HepG2 (cell line): ENCODE measurements at regions not wholly inside any gene's neighbourhood (a gene's known extent, or its start where the extent isn't known, plus 50 kb on each side); places are given as distances from the start of the nearest gene placed in this dataset.

ENCODE experiments used
- CCAR2 ChIP-seq: fragments of 200-400 bp; formaldehyde crosslinking; optimal IDR thresholded peaks from 2 replicates; pipeline ENCODE3; 2018; ENCODE audit warnings: low read depth, mild to moderate bottlenecking, low read length, moderate library complexity
- CSRNP2 ChIP-seq: sonication (generic); formaldehyde crosslinking; conservative IDR thresholded peaks from 2 replicates; pipeline ENCODE4 v1.8.0; 2022; ENCODE audit warnings: low read depth, missing genetic modification reagents
- HMGA1 ChIP-seq: sonication (generic); formaldehyde crosslinking; conservative IDR thresholded peaks from 2 replicates; pipeline ENCODE4 v1.4.0; 2020; ENCODE audit warnings: missing genetic modification reagents
- SMARCC2 ChIP-seq: fragments of 450-650 bp; IDR thresholded peaks from 2 replicates; pipeline ENCODE4 v1.6.1; 2017; ENCODE audit warnings: antibody characterized with exemption, mild to moderate bottlenecking
- SRF ChIP-seq: IDR thresholded peaks from 2 replicates; pipeline ENCODE4 v1.6.1; 2011; ENCODE audit warnings: mild to moderate bottlenecking, low read depth, low read length, moderate library complexity
- TAF1 ChIP-seq: sonication (generic); formaldehyde crosslinking; IDR thresholded peaks from 2 replicates; pipeline ENCODE4 v1.4.0; 2020; ENCODE audit warnings: missing genetic modification reagents
- ZBTB1 ChIP-seq: sonication (generic); formaldehyde crosslinking; IDR thresholded peaks from 2 replicates; pipeline ENCODE4 v1.4.0; 2020; ENCODE audit warnings: missing genetic modification reagents, borderline replicate concordance
- ZNF318 ChIP-seq: sonication (generic); formaldehyde crosslinking; IDR thresholded peaks from 2 replicates; pipeline ENCODE4 v1.4.0; 2020; ENCODE audit warnings: mild to moderate bottlenecking, missing genetic modification reagents
- TF ChIP-seq, protein P1 (sequence below): sonication (generic); formaldehyde crosslinking; IDR thresholded peaks from 2 replicates; pipeline ENCODE4 v1.8.0; 2022; ENCODE audit warnings: mild to moderate bottlenecking, missing genetic modification reagents; ENCODE audit not compliant: insufficient replicate concordance
- TF ChIP-seq, protein P2 (sequence below): sonication (generic); formaldehyde crosslinking; IDR thresholded peaks from 2 replicates; pipeline ENCODE4 v1.5.1; 2020; ENCODE audit warnings: missing genetic modification reagents, mild to moderate bottlenecking, borderline replicate concordance

DNA sequence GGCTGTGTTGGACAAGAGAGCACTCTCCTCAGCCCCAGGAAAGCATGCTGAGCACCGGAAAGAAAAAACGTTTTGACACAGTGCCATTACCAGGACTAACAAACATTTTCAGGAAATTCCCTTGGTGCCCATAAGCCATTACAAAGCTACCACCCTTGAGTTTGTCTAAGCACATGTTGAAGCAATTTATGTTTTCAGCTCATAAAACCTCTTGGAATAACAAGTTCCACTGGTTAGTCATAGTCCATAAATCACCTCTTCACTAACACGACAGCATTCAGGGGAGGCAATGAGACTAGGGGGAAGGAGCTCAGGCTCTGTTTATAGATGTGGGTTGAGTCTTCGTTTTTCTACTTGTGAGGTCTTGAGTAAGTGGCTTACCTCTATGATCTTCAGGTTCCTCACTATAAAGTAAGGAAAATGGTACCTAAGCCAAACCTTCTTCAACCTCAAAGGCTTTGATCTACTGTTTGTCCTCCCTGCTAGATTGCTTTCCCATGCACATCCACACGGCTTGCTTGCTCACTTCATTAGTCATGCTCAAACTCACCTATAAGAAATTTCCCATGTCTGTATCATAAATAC, 65.4 kb downstream of the DRD1 start (continued):
- TF ChIP-seq, protein P1, sequence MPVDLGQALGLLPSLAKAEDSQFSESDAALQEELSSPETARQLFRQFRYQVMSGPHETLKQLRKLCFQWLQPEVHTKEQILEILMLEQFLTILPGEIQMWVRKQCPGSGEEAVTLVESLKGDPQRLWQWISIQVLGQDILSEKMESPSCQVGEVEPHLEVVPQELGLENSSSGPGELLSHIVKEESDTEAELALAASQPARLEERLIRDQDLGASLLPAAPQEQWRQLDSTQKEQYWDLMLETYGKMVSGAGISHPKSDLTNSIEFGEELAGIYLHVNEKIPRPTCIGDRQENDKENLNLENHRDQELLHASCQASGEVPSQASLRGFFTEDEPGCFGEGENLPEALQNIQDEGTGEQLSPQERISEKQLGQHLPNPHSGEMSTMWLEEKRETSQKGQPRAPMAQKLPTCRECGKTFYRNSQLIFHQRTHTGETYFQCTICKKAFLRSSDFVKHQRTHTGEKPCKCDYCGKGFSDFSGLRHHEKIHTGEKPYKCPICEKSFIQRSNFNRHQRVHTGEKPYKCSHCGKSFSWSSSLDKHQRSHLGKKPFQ (CRISPR knock-in tag): no peak
- TF ChIP-seq SRF (no peak), CSRNP2 (no peak), CCAR2 (no peak), TAF1 (CRISPR knock-in tag) (no peak), ZNF318 (CRISPR knock-in tag) (no peak), SMARCC2 (no peak), ZBTB1 (CRISPR knock-in tag) (no peak), HMGA1 (CRISPR knock-in tag) (no peak)
- TF ChIP-seq, protein P2, sequence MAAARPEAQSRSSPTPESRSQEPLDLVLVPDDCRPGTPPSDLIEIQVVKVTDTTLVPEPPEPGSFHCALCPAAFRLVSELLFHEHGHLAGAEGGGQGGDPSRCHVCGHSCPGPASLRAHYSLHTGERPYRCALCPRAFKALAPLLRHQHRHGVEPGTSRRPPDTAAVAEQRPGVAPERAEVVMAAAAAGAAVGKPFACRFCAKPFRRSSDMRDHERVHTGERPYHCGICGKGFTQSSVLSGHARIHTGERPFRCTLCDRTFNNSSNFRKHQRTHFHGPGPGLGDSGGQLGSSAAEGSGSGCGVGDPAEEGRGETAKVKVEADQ (CRISPR knock-in tag): no peak
